Fibroblast of mammary gland (primary cell): ENCODE measurements at regions not wholly inside any gene's neighbourhood (a gene's known extent, or its start where the extent isn't known, plus 50 kb on each side); places are given as distances from the start of the nearest gene placed in this dataset.
A peak's percentile ranks its signal among the peaks of the same experiment; 100 is the strongest.

Experiments used
- DNase-seq: peaks from one replicate; pipeline ENCODE4 v3.0.0-alpha.2; 2010; ENCODE audit warnings: low read depth
- H3K4me3 ChIP-seq: 2 replicates; pipeline ENCODE4 v1.5.1; 2011; ENCODE audit warnings: low read depth, mild to moderate bottlenecking, low read length, moderate library complexity; ENCODE audit not compliant: control insufficient read depth
- TF ChIP-seq, protein P1 (sequence below): conservative IDR thresholded peaks from 2 replicates; pipeline ENCODE4 v1.5.1; 2011; ENCODE audit warnings: low read depth, low read length, inconsistent platforms; ENCODE audit not compliant: control insufficient read depth, insufficient read depth

- H3K4me3 ChIP-seq: no peak overlapping the region
- TF ChIP-seq, protein P1, sequence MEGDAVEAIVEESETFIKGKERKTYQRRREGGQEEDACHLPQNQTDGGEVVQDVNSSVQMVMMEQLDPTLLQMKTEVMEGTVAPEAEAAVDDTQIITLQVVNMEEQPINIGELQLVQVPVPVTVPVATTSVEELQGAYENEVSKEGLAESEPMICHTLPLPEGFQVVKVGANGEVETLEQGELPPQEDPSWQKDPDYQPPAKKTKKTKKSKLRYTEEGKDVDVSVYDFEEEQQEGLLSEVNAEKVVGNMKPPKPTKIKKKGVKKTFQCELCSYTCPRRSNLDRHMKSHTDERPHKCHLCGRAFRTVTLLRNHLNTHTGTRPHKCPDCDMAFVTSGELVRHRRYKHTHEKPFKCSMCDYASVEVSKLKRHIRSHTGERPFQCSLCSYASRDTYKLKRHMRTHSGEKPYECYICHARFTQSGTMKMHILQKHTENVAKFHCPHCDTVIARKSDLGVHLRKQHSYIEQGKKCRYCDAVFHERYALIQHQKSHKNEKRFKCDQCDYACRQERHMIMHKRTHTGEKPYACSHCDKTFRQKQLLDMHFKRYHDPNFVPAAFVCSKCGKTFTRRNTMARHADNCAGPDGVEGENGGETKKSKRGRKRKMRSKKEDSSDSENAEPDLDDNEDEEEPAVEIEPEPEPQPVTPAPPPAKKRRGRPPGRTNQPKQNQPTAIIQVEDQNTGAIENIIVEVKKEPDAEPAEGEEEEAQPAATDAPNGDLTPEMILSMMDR: no peak
- DNase-seq: peak; percentile 37
These were observed 257.6 kb upstream of the CXXC4 start for GRCh38 chr4:104752337-104752736.

GRCh38 chr4:104756837-104757236 lies 262.1 kb upstream of the CXXC4 start:
- no peak overlapping the region for H3K4me3 ChIP-seq
- TF ChIP-seq, protein P1: no peak
- DNase-seq: no peak

DNA sequence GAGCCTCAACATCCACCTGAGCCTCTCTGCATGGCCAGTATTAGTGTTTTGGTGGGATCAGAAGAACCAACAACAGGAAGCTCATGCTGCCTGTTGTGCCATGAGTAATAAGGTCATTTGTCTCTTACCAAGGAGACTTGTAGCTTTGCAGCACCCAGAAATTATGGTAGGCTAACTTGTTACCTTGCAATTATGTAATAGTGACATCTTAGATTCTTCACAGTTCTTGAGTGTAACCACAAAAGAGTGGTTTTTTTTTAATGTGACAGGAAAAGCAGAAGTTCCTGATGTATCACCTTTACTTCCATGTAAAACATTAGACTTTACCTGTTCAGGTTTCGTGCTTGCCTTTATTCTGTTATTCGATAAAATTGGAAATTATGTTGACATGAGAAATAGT lies 263.9 kb upstream of the CXXC4 start:
- no peak overlapping the region for H3K4me3 ChIP-seq
- TF ChIP-seq, protein P1: no peak
- no peak for DNase-seq

- H3K4me3 ChIP-seq: no peak overlapping the region
- TF ChIP-seq, protein P1: no peak
- no peak for DNase-seq
These were observed 269.0 kb upstream of the CXXC4 start for GRCh38 chr4:104763554-104764222.

DNA sequence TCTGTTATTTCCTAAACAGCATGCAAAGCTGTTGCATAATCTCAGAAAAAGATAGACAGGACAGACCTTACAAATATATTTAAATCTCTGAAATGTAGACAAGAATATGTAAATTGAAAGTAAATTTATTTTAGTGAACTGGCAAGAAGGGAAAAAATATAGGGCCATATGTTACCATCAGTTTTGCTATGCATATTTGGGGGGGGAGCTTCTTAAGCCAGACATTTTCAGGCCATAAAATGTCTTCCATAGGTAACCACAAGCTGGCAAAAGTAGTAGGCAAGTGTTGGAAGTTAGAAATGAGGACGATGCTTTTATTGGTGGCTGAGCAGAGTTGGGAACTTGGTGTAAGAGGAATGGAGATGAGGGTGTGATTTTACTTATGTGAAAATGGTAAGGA lies 272.0 kb upstream of the CXXC4 start:
- DNase-seq: no peak
- H3K4me3 ChIP-seq: no peak overlapping the region
- TF ChIP-seq, protein P1: no peak

DNA sequence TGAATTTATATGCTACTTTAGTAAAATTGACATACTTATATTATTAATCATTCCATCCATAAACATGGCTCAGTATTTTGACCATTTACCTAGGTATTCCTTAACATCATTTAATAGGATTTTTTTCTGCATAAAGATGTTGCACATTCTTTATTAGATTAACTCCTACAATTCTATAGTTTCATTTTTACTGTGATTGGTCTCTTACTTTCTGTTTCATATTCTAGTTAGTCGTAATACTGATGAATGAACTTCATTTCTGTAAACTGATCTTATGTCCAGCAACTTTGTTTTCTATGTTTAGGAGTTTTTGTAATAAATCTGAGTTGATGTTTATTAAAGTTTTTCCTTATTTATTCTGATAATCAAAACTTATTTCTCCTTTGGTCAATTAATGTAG lies 278.2 kb upstream of the CXXC4 start:
- H3K4me3 ChIP-seq: no peak overlapping the region
- DNase-seq: no peak
- TF ChIP-seq, protein P1: no peak

GRCh38 chr4:104795264-104795939 lies 300.7 kb upstream of the CXXC4 start:
- DNase-seq: no peak
- no peak overlapping the region for H3K4me3 ChIP-seq
- TF ChIP-seq, protein P1: no peak
